HG03025 (cell line): ENCODE measurements at regions not wholly inside any gene's neighbourhood (a gene's known extent, or its start where the extent isn't known, plus 50 kb on each side); places are given as distances from the start of the nearest gene placed in this dataset.

Source experiments
- ATAC-seq: cut with Tn5 transposase; IDR thresholded peaks from one replicate; pipeline ENCODE4 v1.9.1; 2021; ENCODE audit warnings: mild to moderate bottlenecking, moderate library complexity; ENCODE audit not compliant: unreplicated experiment, low FRiP score

DNA sequence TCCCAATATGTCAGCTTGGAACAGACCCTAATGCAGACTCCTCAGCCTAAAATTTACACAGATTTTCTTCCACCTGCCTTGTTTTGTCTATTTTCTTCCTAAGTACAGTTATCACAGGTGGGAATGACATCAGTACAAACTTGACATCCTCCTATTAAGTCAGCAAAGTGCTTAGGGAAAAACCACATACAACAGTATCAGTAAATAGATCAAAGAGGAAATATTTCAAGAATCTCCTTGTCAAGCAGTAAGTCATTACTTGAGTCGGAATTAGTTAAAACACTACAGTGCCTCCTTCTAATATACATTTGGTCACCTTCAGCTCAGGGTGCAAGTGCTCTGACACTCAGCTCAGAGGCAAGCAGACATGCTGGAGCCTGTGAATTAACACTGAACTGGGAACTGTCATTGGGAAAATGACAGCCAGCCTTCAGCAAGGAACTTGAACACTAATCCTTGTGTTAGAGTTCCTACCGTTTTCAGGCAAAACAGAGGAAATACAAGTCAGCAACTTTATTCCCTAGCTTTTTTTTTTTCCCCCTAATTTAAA lies 394.3 kb upstream of the HTR2A start:
- no peak for ATAC-seq

- no peak for ATAC-seq
Observed at GRCh38 chr13:47289567-47289966, 392.7 kb upstream of the HTR2A start.

DNA sequence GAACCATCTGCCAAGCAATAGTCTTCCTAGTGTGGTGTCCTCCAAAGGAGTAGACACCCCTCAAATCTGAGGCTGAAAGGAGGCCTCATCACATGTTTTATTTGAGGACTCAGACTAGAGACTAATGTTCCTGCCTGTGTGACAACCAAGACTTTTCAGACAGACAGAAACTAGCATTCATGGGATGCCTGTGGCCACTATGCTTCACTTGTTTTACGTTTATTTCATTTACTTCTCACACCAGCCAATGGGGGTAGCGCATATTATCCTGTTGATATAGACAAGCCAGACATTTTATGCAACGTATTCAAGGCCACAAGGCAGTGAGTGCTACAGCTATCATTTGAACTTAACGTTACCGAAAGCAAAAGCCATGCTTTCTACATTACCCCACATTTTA lies 391.7 kb upstream of the HTR2A start:
- ATAC-seq, result no peak

DNA sequence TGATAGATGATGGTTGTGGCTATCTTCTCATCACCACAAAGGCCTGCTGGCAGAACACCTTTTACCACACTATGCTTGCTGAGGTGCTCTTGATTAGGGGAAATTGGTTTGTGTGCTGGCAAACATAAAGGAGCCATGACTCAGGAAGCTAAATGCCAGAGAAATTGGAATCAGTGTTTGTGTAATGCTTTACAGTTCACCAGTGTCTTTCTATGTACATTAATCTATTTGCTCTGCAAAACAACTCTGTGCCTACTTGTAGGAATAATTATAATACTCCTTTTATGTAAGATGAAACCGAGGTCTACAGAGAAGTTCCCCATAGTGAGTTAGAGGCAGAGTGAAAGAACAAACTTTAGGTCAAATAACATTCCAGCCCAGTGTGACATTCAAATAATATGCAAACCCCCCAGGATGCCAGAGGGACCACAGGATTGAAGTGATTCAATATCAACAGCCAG lies 390.5 kb upstream of the HTR2A start:
- no peak for ATAC-seq

DNA sequence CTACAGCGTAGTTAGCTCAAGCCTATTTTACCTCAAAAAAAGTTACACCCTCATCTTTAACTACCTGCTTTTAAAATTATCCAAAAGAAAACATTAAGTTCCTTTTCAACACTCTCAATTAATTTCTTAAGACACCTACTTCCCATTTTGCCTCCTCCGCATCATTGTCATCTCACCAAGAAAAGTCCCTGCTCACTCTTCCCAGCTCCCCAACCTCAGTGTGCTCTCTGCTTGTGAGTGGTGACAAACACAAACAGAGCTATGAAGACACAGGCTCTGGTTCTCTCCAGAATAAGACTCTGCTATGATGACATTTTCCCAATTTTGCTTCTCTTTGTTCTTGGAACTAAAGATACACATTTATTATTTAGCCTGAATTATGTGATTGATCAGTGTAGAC lies 385.1 kb upstream of the HTR2A start:
- ATAC-seq, result no peak

GRCh38 chr13:47279920-47280319 lies 383.1 kb upstream of the HTR2A start:
- no peak for ATAC-seq

DNA sequence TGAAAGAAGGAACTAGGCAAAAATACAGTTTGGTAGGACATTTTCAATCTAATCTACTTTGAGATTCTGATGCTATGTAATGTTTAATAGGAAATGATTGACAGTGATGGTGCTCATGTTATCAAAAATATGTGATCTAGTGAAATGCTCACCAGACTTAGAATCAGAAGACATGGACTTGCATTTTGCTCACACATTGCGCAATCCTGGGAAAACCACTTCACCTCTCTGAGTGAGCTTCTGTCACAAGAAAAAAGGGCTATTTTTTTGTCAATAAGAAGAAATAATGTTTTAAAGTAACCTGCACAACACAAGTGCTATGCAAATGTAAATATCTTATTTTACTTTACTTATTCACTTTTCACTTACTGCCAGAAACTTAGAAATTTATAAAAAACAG lies 380.9 kb upstream of the HTR2A start:
- ATAC-seq, result no peak

- no peak for ATAC-seq
Observed at GRCh38 chr13:47268270-47268669, 371.4 kb upstream of the HTR2A start.

GRCh38 chr13:47258384-47258783 lies 361.5 kb upstream of the HTR2A start:
- ATAC-seq, result no peak

- no peak for ATAC-seq
Observed at GRCh38 chr13:47256618-47257017, 359.8 kb upstream of the HTR2A start.

DNA sequence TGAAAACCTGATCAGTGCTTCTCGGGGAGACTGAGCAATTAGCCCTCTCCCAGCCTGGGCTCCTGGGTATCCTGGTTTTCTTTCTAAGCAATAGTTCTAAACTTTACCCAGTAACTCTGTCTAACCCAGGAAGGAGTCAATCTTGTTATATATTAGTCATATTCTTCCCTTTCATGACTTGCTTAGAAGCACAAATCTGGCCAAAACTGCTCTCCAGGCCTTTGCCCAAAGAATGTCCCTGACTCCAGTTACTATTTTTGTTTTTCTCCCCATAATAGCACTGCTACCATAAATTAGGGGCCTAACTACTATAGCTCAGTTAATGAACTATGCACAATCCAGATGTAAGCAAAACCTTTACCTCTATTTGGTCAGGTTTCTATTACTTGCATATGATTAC lies 355.8 kb upstream of the HTR2A start:
- ATAC-seq, result no peak

DNA sequence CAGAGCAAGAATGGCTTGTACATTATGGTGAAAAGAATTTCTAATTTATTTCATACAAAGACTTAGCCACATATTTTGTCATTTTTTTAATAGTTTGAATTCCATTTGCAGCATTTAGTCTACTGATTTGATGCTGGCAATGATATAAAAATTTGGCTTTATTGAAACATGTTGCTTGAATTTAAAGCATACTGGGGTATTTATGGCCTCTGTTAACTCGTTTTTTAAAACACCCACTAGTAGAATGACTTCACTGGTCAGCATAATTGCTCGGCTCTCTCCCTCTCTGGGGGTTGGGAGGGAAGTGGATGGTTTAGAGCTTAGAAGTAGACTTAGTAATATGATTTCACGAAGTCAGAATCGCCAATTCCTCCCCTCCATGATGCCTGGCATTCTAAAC lies 354.9 kb upstream of the HTR2A start:
- ATAC-seq, result no peak

- no peak for ATAC-seq
Observed at GRCh38 chr13:47250146-47250545, 353.3 kb upstream of the HTR2A start.

GRCh38 chr13:47249266-47249665 lies 352.4 kb upstream of the HTR2A start:
- ATAC-seq, result no peak

DNA sequence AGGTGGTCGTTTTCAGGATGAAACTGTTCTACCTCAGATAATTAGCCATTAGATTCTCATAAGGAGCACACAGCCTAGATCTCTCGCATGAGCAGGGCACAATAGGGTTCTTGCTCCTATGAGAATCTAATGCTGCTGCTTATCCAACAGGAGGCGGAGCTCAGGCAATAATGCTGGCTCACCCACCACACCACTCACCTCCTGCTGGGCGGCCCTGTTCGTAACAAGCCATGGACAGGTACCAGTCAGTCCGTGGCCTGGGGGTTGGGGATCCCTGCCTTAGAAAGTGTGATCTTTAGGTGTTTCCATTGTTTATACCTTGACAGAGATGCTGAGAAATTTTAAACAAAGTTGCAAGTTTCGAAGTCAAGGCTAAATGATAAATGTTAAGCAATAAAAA lies 344.6 kb upstream of the HTR2A start:
- ATAC-seq, result no peak

DNA sequence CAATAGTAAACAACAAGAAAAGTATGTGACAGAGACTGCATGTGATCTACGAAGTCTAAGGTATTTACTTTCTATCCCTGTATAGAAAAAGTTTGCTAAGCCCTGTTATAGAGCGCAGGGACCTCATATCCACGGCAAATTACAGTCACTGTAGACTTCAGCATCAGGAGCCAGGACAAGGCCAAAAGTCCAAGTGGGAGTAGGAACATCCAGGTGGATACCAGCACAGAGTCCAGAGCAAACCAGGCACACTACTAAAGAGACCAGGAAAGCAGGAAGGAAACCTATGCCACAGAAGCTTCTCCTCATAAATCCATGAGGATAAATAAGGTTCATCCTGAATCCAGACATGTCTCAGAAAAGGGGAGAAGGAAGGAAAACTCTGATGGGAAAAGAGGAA lies 342.2 kb upstream of the HTR2A start:
- ATAC-seq, result no peak

- ATAC-seq, result no peak
Observed at GRCh38 chr13:47237571-47237970, 340.7 kb upstream of the HTR2A start.

DNA sequence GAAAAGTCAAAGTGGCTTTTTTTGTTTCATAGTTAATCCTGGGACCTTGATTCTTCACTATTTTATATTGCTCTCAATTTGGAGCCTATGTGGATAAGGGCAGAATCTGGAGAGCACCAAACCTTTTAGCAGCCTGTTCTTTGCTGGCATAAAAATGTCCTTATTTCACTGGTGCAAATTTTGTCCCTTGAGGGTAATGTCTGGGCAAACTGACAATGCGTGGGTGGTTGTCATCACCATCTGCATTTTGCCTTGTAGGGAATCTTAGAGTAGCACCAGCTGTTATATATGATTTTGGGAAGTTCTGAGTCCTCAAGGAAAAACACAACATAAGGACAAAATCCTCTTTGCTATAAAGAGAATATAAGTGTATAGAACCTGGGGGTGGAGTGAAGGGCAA lies 336.9 kb upstream of the HTR2A start:
- no peak for ATAC-seq

DNA sequence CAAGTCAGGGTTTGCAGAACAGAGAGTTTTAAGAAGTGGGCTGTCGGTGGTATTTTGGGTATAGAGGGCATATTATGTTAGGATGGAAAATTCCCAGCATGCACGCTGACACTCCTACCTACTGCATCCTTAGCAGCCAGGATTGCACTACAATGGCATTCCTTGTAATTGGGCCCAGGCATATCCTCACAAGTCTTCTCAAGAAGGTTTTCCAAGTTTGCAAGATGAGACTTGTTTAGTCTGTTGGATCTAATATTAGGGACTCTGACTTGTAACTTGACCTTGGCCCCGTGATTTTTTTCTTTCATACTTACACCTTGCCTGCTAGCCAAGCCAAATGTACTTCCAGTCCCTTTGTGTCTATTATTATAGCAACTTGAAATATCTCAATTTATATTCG lies 335.7 kb upstream of the HTR2A start:
- no peak for ATAC-seq

DNA sequence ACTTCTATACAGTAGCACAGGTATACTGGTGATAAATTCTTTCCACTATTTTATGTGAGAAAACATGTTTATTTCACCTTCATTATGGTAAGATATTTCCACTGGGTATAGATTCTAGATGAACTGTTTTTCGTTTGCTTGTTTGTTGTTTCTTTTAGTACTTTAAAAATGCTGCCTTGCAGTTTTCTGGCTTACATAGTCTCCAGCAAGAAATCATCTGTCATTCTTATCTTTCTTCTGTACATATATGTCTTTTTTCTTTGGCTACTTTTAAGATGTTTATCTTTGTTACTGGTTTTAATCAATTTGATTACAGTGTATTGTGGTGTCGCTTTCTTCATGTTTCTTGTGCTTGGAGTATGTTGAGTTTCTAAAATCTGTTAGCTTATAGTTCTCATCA lies 333.3 kb upstream of the HTR2A start:
- no peak for ATAC-seq

DNA sequence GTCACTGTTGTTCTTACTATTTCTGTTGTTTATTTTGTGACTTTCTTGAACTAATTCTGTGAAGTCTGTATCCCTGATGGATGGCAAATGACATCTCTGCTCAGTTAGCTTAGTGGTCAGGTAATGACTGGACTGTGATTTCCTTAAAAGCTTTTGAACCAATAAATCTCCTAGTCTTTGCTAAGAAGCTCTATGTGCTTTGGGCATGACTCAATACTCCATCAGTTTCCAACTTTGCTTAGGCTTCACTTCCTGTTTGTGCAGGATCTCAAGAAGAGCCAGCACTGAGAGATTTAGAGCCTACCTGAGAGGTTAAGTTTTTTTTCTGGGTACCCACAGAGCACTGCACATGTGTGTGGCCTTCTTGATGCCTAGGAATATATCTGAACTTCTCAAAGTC lies 329.7 kb upstream of the HTR2A start:
- no peak for ATAC-seq

- ATAC-seq, result no peak
Observed at GRCh38 chr13:47220453-47221140, 323.7 kb upstream of the HTR2A start.

- ATAC-seq, result no peak
Observed at GRCh38 chr13:47218611-47219010, 321.8 kb upstream of the HTR2A start.
